Peyer's patch (tissue), 4 donors: ENCODE measurements at regions not wholly inside any gene's neighbourhood (a gene's known extent, or its start where the extent isn't known, plus 50 kb on each side); places are given as distances from the start of the nearest gene placed in this dataset.

Experiments
- POLR2A ChIP-seq, 2 donors: fragments of 450-650 bp; IDR thresholded peaks; one replicate each; pipeline ENCODE4 v1.5.1; 2017; ENCODE audit warnings: antibody characterized with exemption in 2 of 2, mild to moderate bottlenecking in 2 of 2, moderate library complexity in 2 of 2
- TF ChIP-seq, protein P1 (sequence below), 6 experiments: fragments of 450-650 bp in 4 of 6; fragments of 200-600 bp in 2 of 6; sonication (generic) in 1 of 6; IDR thresholded peaks; one replicate each; pipeline ENCODE4 v1.5.1; 2017 to 2019; ENCODE audit warnings: antibody characterized with exemption in 6 of 6, mild to moderate bottlenecking in 3 of 6, moderate library complexity in 1 of 6

DNA sequence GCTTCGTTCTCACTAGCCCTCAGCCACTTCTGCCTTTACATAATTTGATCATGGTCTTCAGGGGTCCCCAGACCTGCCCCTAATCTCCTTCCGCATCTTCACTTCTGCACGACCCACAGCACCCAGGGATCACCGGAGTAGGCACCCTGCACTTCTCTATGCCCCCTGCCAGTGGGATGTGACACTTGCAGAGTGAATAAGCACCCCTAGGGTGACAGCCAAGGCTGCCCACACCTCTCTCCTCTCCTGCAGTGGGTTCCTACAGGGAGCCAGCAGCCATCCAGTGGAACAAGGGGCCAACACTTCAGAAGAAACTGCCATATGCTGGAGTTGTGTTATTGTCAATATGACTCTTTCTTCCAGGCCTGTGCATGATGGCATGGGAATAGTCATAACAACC, 58.0 kb upstream of the CTPS1 start:
- TF ChIP-seq, protein P1, sequence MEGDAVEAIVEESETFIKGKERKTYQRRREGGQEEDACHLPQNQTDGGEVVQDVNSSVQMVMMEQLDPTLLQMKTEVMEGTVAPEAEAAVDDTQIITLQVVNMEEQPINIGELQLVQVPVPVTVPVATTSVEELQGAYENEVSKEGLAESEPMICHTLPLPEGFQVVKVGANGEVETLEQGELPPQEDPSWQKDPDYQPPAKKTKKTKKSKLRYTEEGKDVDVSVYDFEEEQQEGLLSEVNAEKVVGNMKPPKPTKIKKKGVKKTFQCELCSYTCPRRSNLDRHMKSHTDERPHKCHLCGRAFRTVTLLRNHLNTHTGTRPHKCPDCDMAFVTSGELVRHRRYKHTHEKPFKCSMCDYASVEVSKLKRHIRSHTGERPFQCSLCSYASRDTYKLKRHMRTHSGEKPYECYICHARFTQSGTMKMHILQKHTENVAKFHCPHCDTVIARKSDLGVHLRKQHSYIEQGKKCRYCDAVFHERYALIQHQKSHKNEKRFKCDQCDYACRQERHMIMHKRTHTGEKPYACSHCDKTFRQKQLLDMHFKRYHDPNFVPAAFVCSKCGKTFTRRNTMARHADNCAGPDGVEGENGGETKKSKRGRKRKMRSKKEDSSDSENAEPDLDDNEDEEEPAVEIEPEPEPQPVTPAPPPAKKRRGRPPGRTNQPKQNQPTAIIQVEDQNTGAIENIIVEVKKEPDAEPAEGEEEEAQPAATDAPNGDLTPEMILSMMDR (IDR thresholded peaks at IDR 0.05), result no peak
- TF ChIP-seq POLR2A (IDR thresholded peaks at IDR 0.05), result no peak
